Duodenal mucosa (tissue), 2 donors: ENCODE measurements at regions not wholly inside any gene's neighbourhood (a gene's known extent, or its start where the extent isn't known, plus 50 kb on each side); places are given as distances from the start of the nearest gene placed in this dataset.

Experiments used
- H3K27ac ChIP-seq: one replicate; pipeline ENCODE4 v1.7.0; 2013; ENCODE audit warnings: low read depth, low read length
- H3K27me3 ChIP-seq, 2 donors: one replicate each; pipeline ENCODE4 v1.7.0; 2013; ENCODE audit warnings: low read length in 2 of 2, control low read depth in 1 of 2; ENCODE audit not compliant: insufficient read depth in 2 of 2, control insufficient read depth in 1 of 2
- H3K36me3 ChIP-seq, 2 donors: one replicate each; pipeline ENCODE4 v1.7.0; 2013; ENCODE audit warnings: low read length in 2 of 2, control low read depth in 1 of 2; ENCODE audit not compliant: insufficient read depth in 2 of 2, control insufficient read depth in 1 of 2
- H3K4me1 ChIP-seq, 2 donors: one replicate each; pipeline ENCODE4 v1.7.0; 2013; ENCODE audit warnings: low read length in 2 of 2, control low read depth in 1 of 2; ENCODE audit not compliant: insufficient read depth in 2 of 2, control insufficient read depth in 1 of 2
- H3K4me3 ChIP-seq, 2 donors: one replicate each; pipeline ENCODE4 v1.7.0; 2013; ENCODE audit warnings: low read length in 2 of 2, low read depth in 1 of 2
- H3K9ac ChIP-seq, 2 donors: one replicate each; pipeline ENCODE4 v1.7.0; 2013; ENCODE audit warnings: low read length in 2 of 2, low read depth in 1 of 2
- H3K9me3 ChIP-seq, 2 donors: one replicate each; pipeline ENCODE4 v1.7.0; 2013; ENCODE audit warnings: low read length in 2 of 2, control low read depth in 1 of 2; ENCODE audit not compliant: control insufficient read depth in 1 of 2

DNA sequence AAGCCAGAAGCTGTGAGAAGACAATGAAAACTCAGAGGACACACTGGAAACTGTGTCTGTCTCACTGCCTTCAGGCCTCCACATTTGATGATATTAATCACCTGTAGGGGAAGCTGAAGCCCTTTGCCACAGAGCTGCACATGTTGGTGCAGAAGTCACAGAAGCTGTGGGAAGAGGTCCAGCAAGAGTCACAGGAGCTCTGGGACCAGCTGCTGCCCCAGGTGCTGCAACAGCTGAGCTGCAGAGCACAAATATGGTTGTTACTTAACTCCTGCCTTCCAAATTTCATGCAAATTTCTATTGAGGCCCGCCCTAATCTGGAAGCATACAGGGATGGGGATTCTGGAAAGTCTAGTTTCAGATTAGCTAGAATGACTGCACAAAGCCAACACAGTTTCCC, 169.3 kb downstream of the OGFRL1 start:
- Histone ChIP-seq H3K27ac (no peak overlapping the region), H3K9me3 (no peaks in the 10 kb centered on the region), H3K9ac (no peak overlapping the region), H3K4me3 (no peak overlapping the region), H3K36me3 (no peaks in the 10 kb centered on the region), H3K4me1 (no peaks in the 10 kb centered on the region), H3K27me3 (no peaks in the 10 kb centered on the region)

DNA sequence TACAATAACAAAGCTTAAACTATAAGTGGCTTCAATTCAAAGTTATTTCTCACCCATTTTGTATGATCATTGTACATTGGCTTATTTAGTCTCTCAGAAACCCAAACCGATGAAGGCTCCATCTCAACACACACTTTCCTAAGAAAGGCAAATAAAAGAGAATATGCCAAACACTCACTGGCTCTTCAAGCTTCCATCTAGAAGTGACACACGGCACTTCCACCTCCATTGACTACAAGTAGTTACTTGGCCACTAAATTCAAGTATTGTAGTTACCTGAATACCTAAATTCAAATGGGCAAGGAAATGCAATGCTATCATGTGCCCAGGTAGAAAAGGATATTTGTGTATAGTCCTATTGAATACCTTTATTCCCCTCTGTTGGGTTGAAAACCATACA, 170.6 kb downstream of the OGFRL1 start:
- Histone ChIP-seq H3K9me3 (no peaks in the 10 kb centered on the region), H3K4me1 (no peaks in the 10 kb centered on the region), H3K9ac (no peak overlapping the region), H3K4me3 (no peak overlapping the region), H3K27ac (no peak overlapping the region), H3K36me3 (no peaks in the 10 kb centered on the region), H3K27me3 (no peaks in the 10 kb centered on the region)

DNA sequence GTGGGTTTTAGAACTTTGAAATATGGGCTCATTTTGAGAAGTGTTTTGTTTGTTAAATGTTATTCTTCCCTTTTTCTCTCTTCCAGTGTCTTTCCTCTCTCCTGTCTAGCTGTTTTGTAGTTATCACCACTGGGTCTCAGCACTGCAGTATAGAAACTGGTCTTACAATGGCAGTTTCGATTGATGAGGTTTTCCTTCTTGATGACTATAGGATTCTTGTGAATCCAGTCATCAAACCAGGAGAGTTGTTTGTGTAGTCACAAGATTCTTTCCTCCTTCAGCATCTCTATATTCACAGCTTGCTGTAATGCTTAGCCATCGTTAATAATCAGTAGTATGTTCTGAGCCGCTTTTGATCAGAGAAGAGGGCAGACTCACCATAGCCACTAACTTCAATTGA, 172.3 kb downstream of the OGFRL1 start:
- no peaks in the 10 kb centered on the region for H3K4me1 ChIP-seq
- H3K27me3 ChIP-seq: no peaks in the 10 kb centered on the region
- no peaks in the 10 kb centered on the region for H3K9me3 ChIP-seq
- no peak overlapping the region for H3K27ac ChIP-seq
- no peaks in the 10 kb centered on the region for H3K36me3 ChIP-seq
- no peak overlapping the region for H3K9ac ChIP-seq
- H3K4me3 ChIP-seq: no peak overlapping the region

DNA sequence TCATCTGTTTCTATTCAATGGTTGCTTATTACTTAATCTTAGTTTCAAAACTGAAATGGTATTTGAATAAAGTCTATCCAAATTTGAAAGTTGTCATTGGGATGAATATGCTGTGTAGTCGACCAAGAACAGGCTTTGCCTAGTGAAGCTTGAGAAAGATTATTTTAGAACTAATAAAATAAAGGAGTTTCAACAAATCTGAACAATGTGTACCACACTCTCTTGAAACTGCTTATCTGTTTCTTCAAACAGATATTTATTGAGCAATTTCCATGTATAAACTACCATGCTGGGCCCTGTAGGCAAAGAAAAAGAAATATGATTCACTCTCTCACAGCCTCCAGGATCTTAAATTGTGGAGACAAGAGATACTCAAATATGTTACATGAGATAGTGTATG, 174.4 kb downstream of the OGFRL1 start:
- Histone ChIP-seq H3K27ac (no peak overlapping the region), H3K36me3 (no peaks in the 10 kb centered on the region), H3K9ac (no peak overlapping the region), H3K4me1 (no peaks in the 10 kb centered on the region), H3K4me3 (no peak overlapping the region), H3K27me3 (no peaks in the 10 kb centered on the region), H3K9me3 (no peaks in the 10 kb centered on the region)

DNA sequence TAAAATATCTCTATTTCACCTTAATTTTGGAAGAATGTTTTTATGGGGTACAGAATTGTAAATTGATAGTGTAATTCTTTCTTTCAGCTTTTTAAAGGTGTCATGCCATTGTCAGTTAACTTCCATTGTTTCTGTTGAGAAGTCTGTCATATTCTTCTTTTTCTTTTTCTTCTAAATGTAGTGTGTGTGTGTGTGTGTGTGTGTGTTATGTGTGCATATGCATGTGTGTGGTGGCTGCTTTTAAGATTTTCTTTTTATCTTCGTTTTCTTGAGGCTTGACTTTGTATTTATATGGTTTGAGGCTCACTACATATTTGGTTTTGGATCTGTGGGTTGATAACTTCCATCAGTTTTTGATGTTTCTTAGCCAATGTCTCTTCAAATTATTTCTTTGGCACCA, 176.5 kb downstream of the OGFRL1 start:
- Histone ChIP-seq H3K9ac (no peak overlapping the region), H3K27me3 (no peaks in the 10 kb centered on the region), H3K27ac (no peak overlapping the region), H3K36me3 (no peaks in the 10 kb centered on the region), H3K4me1 (no peaks in the 10 kb centered on the region), H3K9me3 (no peaks in the 10 kb centered on the region), H3K4me3 (no peak overlapping the region)

- H3K9me3 ChIP-seq: no peaks in the 10 kb centered on the region
Measured at GRCh38 chr6:71466362-71466761, 177.8 kb downstream of the OGFRL1 start.

GRCh38 chr6:71468038-71468437, 179.4 kb downstream of the OGFRL1 start:
- H3K9me3 ChIP-seq: no peaks in the 10 kb centered on the region
- no peak overlapping the region for H3K27ac ChIP-seq
- no peak overlapping the region for H3K4me3 ChIP-seq

More at GRCh38 chr6:71466362-71466761, 177.8 kb downstream of the OGFRL1 start:
- Histone ChIP-seq H3K4me1 (no peaks in the 10 kb centered on the region), H3K4me3 (no peak overlapping the region), H3K27me3 (no peaks in the 10 kb centered on the region), H3K9ac (no peak overlapping the region), H3K36me3 (no peaks in the 10 kb centered on the region), H3K27ac (no peak overlapping the region)

DNA sequence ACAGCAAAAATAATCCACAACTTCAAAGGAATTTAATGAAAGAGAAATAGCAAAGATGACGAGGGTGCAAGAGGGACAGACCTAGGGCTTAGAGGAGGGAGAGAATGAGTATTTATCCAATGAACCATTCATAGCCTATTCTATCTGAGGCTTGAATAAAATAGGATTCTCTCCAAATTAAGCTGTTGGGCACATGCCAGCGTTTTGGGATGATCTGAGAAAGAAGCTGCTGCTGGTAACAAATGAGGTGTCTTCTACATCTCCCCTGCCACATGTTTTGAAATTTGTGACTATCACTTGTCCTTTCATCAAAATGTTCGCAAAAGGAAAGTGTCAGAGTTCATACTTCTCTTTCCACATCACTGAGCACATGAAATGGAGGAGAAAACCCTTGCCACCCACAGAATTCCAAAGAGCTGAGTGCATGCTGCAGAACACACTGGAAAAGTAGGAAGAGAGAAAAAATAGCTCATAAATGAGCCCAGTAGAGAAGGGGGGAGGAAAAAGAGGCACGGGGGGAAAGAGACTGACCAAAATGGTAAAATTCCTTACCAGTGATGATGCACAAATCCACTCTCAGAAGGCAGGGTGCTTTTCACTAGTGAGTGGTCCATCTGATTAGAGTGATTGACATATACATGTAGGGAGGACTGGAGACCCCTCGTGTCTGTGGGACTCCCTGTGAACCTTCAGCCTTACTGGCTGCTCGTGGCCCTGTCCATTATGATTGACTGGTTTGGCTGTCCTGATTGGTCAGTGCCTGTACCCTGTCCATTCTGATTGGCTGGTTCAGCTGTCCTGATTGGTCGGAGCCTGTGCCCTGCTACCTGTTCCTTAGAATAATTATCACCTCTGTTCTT, 180.5 kb downstream of the OGFRL1 start:
- Histone ChIP-seq H3K9ac (no peak overlapping the region), H3K9me3 (no peaks in the 10 kb centered on the region), H3K27me3 (no peaks in the 10 kb centered on the region), H3K4me1 (no peaks in the 10 kb centered on the region), H3K36me3 (no peaks in the 10 kb centered on the region), H3K27ac (peak overlapping the region; percentile 13), H3K4me3 (no peak overlapping the region)

More at GRCh38 chr6:71468038-71468437, 179.4 kb downstream of the OGFRL1 start:
- Histone ChIP-seq H3K9ac (no peak overlapping the region), H3K36me3 (no peaks in the 10 kb centered on the region), H3K4me1 (no peaks in the 10 kb centered on the region), H3K27me3 (no peaks in the 10 kb centered on the region)

DNA sequence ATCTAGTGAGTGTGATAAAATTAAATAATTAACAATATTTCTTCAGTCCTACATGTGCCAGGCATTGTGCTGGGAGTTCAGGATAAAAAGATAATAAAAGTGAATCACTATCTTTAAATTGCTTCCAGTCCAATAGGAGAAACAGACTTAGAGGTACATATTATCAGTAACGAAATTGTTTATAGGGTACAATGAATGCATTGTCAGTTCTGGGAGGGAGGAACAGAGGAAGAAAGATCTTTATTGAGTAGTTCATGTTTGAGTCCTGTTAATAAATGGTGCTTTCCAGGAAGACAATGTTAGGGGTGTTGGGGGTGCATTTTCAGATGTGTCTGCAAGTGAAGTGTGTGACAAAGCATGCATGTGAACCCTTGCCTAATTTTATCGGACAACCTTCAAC, 183.1 kb downstream of the OGFRL1 start:
- Histone ChIP-seq H3K27me3 (no peaks in the 10 kb centered on the region), H3K4me3 (no peak overlapping the region), H3K9ac (no peak overlapping the region), H3K27ac (no peak overlapping the region), H3K4me1 (no peaks in the 10 kb centered on the region), H3K9me3 (no peaks in the 10 kb centered on the region), H3K36me3 (no peaks in the 10 kb centered on the region)

GRCh38 chr6:71473926-71474325, 185.3 kb downstream of the OGFRL1 start:
- no peaks in the 10 kb centered on the region for H3K4me1 ChIP-seq
- no peaks in the 10 kb centered on the region for H3K9me3 ChIP-seq
- H3K4me3 ChIP-seq: no peak overlapping the region
- no peak overlapping the region for H3K27ac ChIP-seq
- no peaks in the 10 kb centered on the region for H3K36me3 ChIP-seq
- no peak overlapping the region for H3K9ac ChIP-seq
- H3K27me3 ChIP-seq: no peaks in the 10 kb centered on the region
